GM19438 (cell line): ENCODE measurements at regions not wholly inside any gene's neighbourhood (a gene's known extent, or its start where the extent isn't known, plus 50 kb on each side); places are given as distances from the start of the nearest gene placed in this dataset.

ENCODE experiments used
- ATAC-seq: cut with Tn5 transposase; IDR thresholded peaks from one replicate; pipeline ENCODE4 v1.9.1; 2021; ENCODE audit warnings: low read depth; ENCODE audit not compliant: unreplicated experiment

- ATAC-seq = no peak
Measured at GRCh38 chr4:24126776-24127175, 236.9 kb upstream of the PPARGC1A start.

- no peak for ATAC-seq
Measured at GRCh38 chr4:24121395-24122175, 231.7 kb upstream of the PPARGC1A start.

GRCh38 chr4:24117975-24118374 lies 228.1 kb upstream of the PPARGC1A start:
- no peak for ATAC-seq

GRCh38 chr4:24116107-24116506 lies 226.3 kb upstream of the PPARGC1A start:
- ATAC-seq = no peak

- no peak for ATAC-seq
Measured at GRCh38 chr4:24114919-24115500, 225.2 kb upstream of the PPARGC1A start.

- ATAC-seq = no peak
Measured at GRCh38 chr4:24114444-24114843, 224.6 kb upstream of the PPARGC1A start.

GRCh38 chr4:24112466-24112865 lies 222.6 kb upstream of the PPARGC1A start:
- ATAC-seq = no peak

GRCh38 chr4:24108567-24108966 lies 218.7 kb upstream of the PPARGC1A start:
- ATAC-seq = no peak

GRCh38 chr4:24105327-24106038 lies 215.6 kb upstream of the PPARGC1A start:
- no peak for ATAC-seq

- ATAC-seq = no peak
Measured at GRCh38 chr4:24104158-24104565, 214.3 kb upstream of the PPARGC1A start.

GRCh38 chr4:24103434-24104157 lies 213.7 kb upstream of the PPARGC1A start:
- ATAC-seq = no peak

- ATAC-seq = no peak
Measured at GRCh38 chr4:24102621-24103020, 212.8 kb upstream of the PPARGC1A start.

GRCh38 chr4:24096603-24097002 lies 206.8 kb upstream of the PPARGC1A start:
- no peak for ATAC-seq

- ATAC-seq = no peak
Measured at GRCh38 chr4:24094726-24095125, 204.9 kb upstream of the PPARGC1A start.

GRCh38 chr4:24093446-24093845 lies 203.6 kb upstream of the PPARGC1A start:
- ATAC-seq = no peak

- no peak for ATAC-seq
Measured at GRCh38 chr4:24091639-24092233, 201.9 kb upstream of the PPARGC1A start.

- no peak for ATAC-seq
Measured at GRCh38 chr4:24089851-24090534, 200.1 kb upstream of the PPARGC1A start.

GRCh38 chr4:24080871-24081270 lies 191.0 kb upstream of the PPARGC1A start:
- ATAC-seq = no peak

GRCh38 chr4:24078347-24078962 lies 188.6 kb upstream of the PPARGC1A start:
- ATAC-seq = no peak

- ATAC-seq = no peak
Measured at GRCh38 chr4:24076811-24077210, 187.0 kb upstream of the PPARGC1A start.
